ENCODE measurements at regions not wholly inside any gene's neighbourhood (a gene's known extent, or its start where the extent isn't known, plus 50 kb on each side); places are given as distances from the start of the nearest gene placed in this dataset.

- Histone ChIP-seq H3K9me3 (ENCODE audit: control insufficient read depth, low read depth, low read length) (peaks cover 7% of the 10 kb centered on the region), H3K9me1 (ENCODE audit: control insufficient read depth, extremely low read depth, insufficient read depth, low read length) (no peaks in the 10 kb centered on the region), H3K4me1 (ENCODE audit: control insufficient read depth, extremely low read depth, insufficient read depth, low read length) (peaks cover 31% of the 10 kb centered on the region), H2AFZ (ENCODE audit: control insufficient read depth, low read length) (no peak overlapping the region), H3K4me2 (ENCODE audit: control insufficient read depth, extremely low read depth, insufficient read depth, low read depth, low read length) (no peak overlapping the region), H4K20me1 (ENCODE audit: control insufficient read depth, extremely low read depth, insufficient read depth, low read length) (no peaks in the 10 kb centered on the region), H3K27me3 (ENCODE audit: control insufficient read depth, extremely low read depth, insufficient read depth, low read length) (no peaks in the 10 kb centered on the region), H3K36me3 (ENCODE audit: control insufficient read depth in 2 of 2, extremely low read depth in 1 of 2, insufficient read depth in 2 of 2, low read length in 2 of 2) (no peaks in the 10 kb centered on the region), H3K9ac (ENCODE audit: control insufficient read depth, extremely low read depth, insufficient read depth, low read length) (no peak overlapping the region), H3K4me3 (ENCODE audit: control insufficient read depth in 2 of 3, extremely low read depth in 1 of 3, insufficient read depth in 2 of 3, low read depth in 1 of 3, low read length in 3 of 3) (no peak overlapping the region), H3K79me2 (ENCODE audit: control insufficient read depth, insufficient read depth, low read length) (no peaks in the 10 kb centered on the region), H3K27ac (ENCODE audit: control insufficient read depth, insufficient read depth, low read length) (no peak overlapping the region)
- no peak for FAIRE-seq
- TF ChIP-seq CTCF (optimal IDR thresholded peaks at IDR 0.05 in 1 of 3, IDR thresholded peaks at IDR 0.05 in 1 of 3, conservative IDR thresholded peaks at IDR 0.05 in 1 of 3; ENCODE audit: extremely low read depth in 1 of 3, insufficient read depth in 2 of 3, low read length in 3 of 3) (no peak), EZH2 (IDR thresholded peaks at IDR 0.05; ENCODE audit: low read length) (no peak)
- no peak for DNase-seq (ENCODE audit: low read depth, low spot score)
- dilution Hi-C loops (cut with MboI; ENCODE audit: extremely low pct_ligation_motif_present, low sequenced_read_pairs) = no loop called here
These were observed 109.4 kb downstream of the ZFP36L2 start for GRCh38 chr2:43116988-43117387.

- FAIRE-seq (no peak), DNase-seq (ENCODE audit: low read depth, low spot score) (no peak)
- Histone ChIP-seq H4K20me1 (ENCODE audit: control insufficient read depth, extremely low read depth, insufficient read depth, low read length) (no peaks in the 10 kb centered on the region), H3K27me3 (ENCODE audit: control insufficient read depth, extremely low read depth, insufficient read depth, low read length) (no peaks in the 10 kb centered on the region), H3K9me3 (ENCODE audit: control insufficient read depth, low read depth, low read length) (peaks cover 7% of the 10 kb centered on the region), H3K4me1 (ENCODE audit: control insufficient read depth, extremely low read depth, insufficient read depth, low read length) (peaks cover 28% of the 10 kb centered on the region), H3K36me3 (ENCODE audit: control insufficient read depth in 2 of 2, extremely low read depth in 1 of 2, insufficient read depth in 2 of 2, low read length in 2 of 2) (no peaks in the 10 kb centered on the region), H3K4me3 (ENCODE audit: control insufficient read depth in 2 of 3, extremely low read depth in 1 of 3, insufficient read depth in 2 of 3, low read depth in 1 of 3, low read length in 3 of 3) (no peak overlapping the region), H2AFZ (ENCODE audit: control insufficient read depth, low read length) (no peak overlapping the region), H3K27ac (ENCODE audit: control insufficient read depth, insufficient read depth, low read length) (no peak overlapping the region), H3K9ac (ENCODE audit: control insufficient read depth, extremely low read depth, insufficient read depth, low read length) (no peak overlapping the region), H3K9me1 (ENCODE audit: control insufficient read depth, extremely low read depth, insufficient read depth, low read length) (no peaks in the 10 kb centered on the region), H3K79me2 (ENCODE audit: control insufficient read depth, insufficient read depth, low read length) (no peaks in the 10 kb centered on the region), H3K4me2 (ENCODE audit: control insufficient read depth, extremely low read depth, insufficient read depth, low read depth, low read length) (no peak overlapping the region)
- TF ChIP-seq EZH2 (IDR thresholded peaks at IDR 0.05; ENCODE audit: low read length) (no peak), CTCF (optimal IDR thresholded peaks at IDR 0.05 in 1 of 3, IDR thresholded peaks at IDR 0.05 in 1 of 3, conservative IDR thresholded peaks at IDR 0.05 in 1 of 3; ENCODE audit: extremely low read depth in 1 of 3, insufficient read depth in 2 of 3, low read length in 3 of 3) (no peak)
- dilution Hi-C loops (cut with MboI; ENCODE audit: extremely low pct_ligation_motif_present, low sequenced_read_pairs) = no loop called here
These were observed 110.5 kb downstream of the ZFP36L2 start for GRCh38 chr2:43115881-43116280.

Data from keratinocyte (primary cell).